ENCODE measurements at regions not wholly inside any gene's neighbourhood (a gene's known extent, or its start where the extent isn't known, plus 50 kb on each side); places are given as distances from the start of the nearest gene placed in this dataset.

DNA sequence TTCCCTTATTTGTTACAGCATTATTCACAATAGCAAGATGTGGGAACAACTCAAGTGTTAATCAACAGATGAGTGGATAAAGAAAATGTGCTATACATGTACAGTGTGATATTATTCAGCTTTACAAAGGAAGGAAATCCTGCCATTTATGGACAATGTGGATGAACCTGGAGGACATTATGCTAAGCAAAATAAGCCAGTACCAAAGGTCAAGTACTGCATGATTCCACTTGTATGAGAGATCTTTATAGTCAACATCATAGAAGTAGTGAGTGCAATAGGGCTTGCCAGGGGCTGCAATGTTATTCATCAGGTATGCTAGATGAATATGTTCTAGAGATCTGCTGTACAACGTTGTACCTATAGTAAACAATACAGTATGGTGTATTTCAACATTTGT, 138.5 kb upstream of the AGR3 start:
- no peak for TF ChIP-seq POLR2AphosphoS5 (IDR thresholded peaks at IDR 0.05; ENCODE audit: insufficient read depth in 1 of 2, low read depth in 1 of 2)
- TF ChIP-seq, protein P1, sequence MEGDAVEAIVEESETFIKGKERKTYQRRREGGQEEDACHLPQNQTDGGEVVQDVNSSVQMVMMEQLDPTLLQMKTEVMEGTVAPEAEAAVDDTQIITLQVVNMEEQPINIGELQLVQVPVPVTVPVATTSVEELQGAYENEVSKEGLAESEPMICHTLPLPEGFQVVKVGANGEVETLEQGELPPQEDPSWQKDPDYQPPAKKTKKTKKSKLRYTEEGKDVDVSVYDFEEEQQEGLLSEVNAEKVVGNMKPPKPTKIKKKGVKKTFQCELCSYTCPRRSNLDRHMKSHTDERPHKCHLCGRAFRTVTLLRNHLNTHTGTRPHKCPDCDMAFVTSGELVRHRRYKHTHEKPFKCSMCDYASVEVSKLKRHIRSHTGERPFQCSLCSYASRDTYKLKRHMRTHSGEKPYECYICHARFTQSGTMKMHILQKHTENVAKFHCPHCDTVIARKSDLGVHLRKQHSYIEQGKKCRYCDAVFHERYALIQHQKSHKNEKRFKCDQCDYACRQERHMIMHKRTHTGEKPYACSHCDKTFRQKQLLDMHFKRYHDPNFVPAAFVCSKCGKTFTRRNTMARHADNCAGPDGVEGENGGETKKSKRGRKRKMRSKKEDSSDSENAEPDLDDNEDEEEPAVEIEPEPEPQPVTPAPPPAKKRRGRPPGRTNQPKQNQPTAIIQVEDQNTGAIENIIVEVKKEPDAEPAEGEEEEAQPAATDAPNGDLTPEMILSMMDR (IDR thresholded peaks at IDR 0.05) = no peak

Measured in vagina (tissue), 2 donors.